Breast epithelium (tissue), 4 donors: ENCODE measurements at regions not wholly inside any gene's neighbourhood (a gene's known extent, or its start where the extent isn't known, plus 50 kb on each side); places are given as distances from the start of the nearest gene placed in this dataset.

Source experiments
- DNase-seq, 2 donors: peaks; one replicate each; pipeline ENCODE4 v3.0.0-alpha.2; 2019; ENCODE audit warnings: low spot score in 2 of 2
- H3K27ac ChIP-seq, 2 donors: fragments of 200-600 bp; sonication (generic) in 1 of 2; one replicate each; pipeline ENCODE4 v1.5.1; 2016 to 2019; ENCODE audit warnings: mild to moderate bottlenecking in 1 of 2
- H3K27me3 ChIP-seq, 2 donors: fragments of 200-600 bp; sonication (generic) in 1 of 2; one replicate each; pipeline versions ENCODE4 v1.5.1 to v1.6.0; 2017 to 2019; ENCODE audit warnings: control low read depth in 1 of 2, mild to moderate bottlenecking in 1 of 2
- H3K36me3 ChIP-seq: fragments of 200-600 bp; one replicate; pipeline ENCODE4 v1.5.1; 2019
- H3K4me1 ChIP-seq, 2 donors: fragments of 200-600 bp; sonication (generic); one replicate each; pipeline ENCODE4 v1.5.1; 2016 to 2019; ENCODE audit warnings: control low read depth in 1 of 2
- H3K4me3 ChIP-seq, 3 donors: fragments of 200-600 bp; sonication (generic); 1 replicate in 2 of 3; 2 replicates in 1 of 3; pipeline ENCODE4 v1.5.1; 2016 to 2019; ENCODE audit warnings: mild to moderate bottlenecking in 3 of 3, moderate library complexity in 2 of 3
- H3K9me3 ChIP-seq, 2 donors: fragments of 200-600 bp; sonication (generic) in 1 of 2; one replicate each; pipeline ENCODE4 v1.5.1; 2016 to 2019; ENCODE audit warnings: control low read depth in 1 of 2
- POLR2A ChIP-seq: fragments of 450-650 bp; IDR thresholded peaks from one replicate; pipeline ENCODE4 v1.6.1; 2016; ENCODE audit warnings: antibody characterized with exemption, mild to moderate bottlenecking, moderate library complexity
- POLR2AphosphoS5 ChIP-seq, 3 donors: sonication (generic); formaldehyde crosslinking; IDR thresholded peaks; one replicate each; pipeline ENCODE4 v1.6.1; 2017; ENCODE audit warnings: antibody characterized with exemption in 3 of 3
- intact Hi-C: fragments of 100-400 bp; cut with DNase I; formaldehyde crosslinking; loops from one replicate; pipeline ENCODE4 v1.15.1; 2023; ENCODE audit warnings: low total_unique reads
- TF ChIP-seq, protein P1 (sequence below), 3 donors: fragments of 450-650 bp; IDR thresholded peaks; one replicate each; pipeline ENCODE4 v1.5.1; 2016 to 2017; ENCODE audit warnings: antibody characterized with exemption in 3 of 3, mild to moderate bottlenecking in 3 of 3, moderate library complexity in 3 of 3

DNA sequence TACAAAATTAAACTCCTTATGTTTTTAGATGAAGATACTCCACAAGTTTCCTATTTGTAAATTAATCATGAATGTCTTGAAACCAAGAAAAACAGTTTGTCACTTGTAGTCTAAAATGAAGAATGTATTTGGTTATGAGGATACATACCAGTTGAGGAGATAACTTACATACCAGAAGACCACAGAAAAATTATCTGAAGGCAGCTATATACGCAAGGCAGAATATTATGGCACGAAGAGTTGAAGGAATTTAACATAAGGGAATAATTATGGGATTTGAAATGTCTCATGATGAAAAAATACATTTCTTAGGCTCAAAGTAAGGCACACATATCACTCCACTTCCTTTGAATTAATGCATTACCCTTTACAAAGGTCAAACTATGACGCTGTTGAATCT lies 73.3 kb downstream of the IFI44 start:
- TF ChIP-seq, protein P1, sequence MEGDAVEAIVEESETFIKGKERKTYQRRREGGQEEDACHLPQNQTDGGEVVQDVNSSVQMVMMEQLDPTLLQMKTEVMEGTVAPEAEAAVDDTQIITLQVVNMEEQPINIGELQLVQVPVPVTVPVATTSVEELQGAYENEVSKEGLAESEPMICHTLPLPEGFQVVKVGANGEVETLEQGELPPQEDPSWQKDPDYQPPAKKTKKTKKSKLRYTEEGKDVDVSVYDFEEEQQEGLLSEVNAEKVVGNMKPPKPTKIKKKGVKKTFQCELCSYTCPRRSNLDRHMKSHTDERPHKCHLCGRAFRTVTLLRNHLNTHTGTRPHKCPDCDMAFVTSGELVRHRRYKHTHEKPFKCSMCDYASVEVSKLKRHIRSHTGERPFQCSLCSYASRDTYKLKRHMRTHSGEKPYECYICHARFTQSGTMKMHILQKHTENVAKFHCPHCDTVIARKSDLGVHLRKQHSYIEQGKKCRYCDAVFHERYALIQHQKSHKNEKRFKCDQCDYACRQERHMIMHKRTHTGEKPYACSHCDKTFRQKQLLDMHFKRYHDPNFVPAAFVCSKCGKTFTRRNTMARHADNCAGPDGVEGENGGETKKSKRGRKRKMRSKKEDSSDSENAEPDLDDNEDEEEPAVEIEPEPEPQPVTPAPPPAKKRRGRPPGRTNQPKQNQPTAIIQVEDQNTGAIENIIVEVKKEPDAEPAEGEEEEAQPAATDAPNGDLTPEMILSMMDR (IDR thresholded peaks at IDR 0.05), result no peak
- TF ChIP-seq POLR2A, result no peak
- TF ChIP-seq POLR2AphosphoS5 (IDR thresholded peaks at IDR 0.05), result no peak
- DNase-seq, result no peak
- Histone ChIP-seq H3K9me3 (no peaks in the 10 kb centered on the region), H3K4me3 (no peak overlapping the region), H3K27me3 (no peaks in the 10 kb centered on the region), H3K27ac (no peak overlapping the region), H3K4me1 (no peaks in the 10 kb centered on the region), H3K36me3 (no peaks in the 10 kb centered on the region)
- intact Hi-C loops, result no loop called here

DNA sequence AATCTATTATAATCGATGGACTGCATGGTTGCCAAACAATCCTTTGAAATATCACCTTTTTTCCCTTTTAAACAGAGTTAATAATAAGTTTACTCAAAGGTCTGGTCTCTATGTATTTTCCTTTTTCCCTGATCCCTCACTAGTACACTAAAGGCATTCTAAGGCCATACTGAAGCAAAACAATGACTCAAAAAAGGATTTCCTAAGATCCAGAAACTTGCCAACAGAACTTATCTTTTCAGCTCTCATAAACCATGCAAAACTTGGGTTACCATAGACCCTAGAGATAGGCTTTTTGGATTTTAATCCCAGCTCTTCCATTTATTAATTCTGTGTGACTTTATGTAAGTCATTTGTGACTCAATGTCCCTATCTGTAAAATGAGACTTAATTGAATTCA lies 77.1 kb downstream of the IFI44 start:
- H3K4me3 ChIP-seq, result no peak overlapping the region
- intact Hi-C loops, result no loop called here
- H3K9me3 ChIP-seq, result no peaks in the 10 kb centered on the region
- H3K36me3 ChIP-seq, result no peaks in the 10 kb centered on the region
- no peaks in the 10 kb centered on the region for H3K4me1 ChIP-seq
- H3K27me3 ChIP-seq, result no peaks in the 10 kb centered on the region
- no peak for DNase-seq
- no peak overlapping the region for H3K27ac ChIP-seq
- TF ChIP-seq, protein P1 (IDR thresholded peaks at IDR 0.05), result no peak
- TF ChIP-seq POLR2A (no peak), POLR2AphosphoS5 (IDR thresholded peaks at IDR 0.05) (no peak)

- no peaks in the 10 kb centered on the region for H3K4me1 ChIP-seq
- TF ChIP-seq POLR2A (no peak), POLR2AphosphoS5 (IDR thresholded peaks at IDR 0.05) (no peak)
- TF ChIP-seq, protein P1 (IDR thresholded peaks at IDR 0.05), result no peak
- DNase-seq, result no peak
- H3K9me3 ChIP-seq, result no peaks in the 10 kb centered on the region
- H3K27ac ChIP-seq, result no peak overlapping the region
- intact Hi-C loops, result no loop called here
- H3K4me3 ChIP-seq, result no peak overlapping the region
- no peaks in the 10 kb centered on the region for H3K36me3 ChIP-seq
- H3K27me3 ChIP-seq, result no peaks in the 10 kb centered on the region
Measured at GRCh38 chr1:78728359-78728758, 78.7 kb downstream of the IFI44 start.

DNA sequence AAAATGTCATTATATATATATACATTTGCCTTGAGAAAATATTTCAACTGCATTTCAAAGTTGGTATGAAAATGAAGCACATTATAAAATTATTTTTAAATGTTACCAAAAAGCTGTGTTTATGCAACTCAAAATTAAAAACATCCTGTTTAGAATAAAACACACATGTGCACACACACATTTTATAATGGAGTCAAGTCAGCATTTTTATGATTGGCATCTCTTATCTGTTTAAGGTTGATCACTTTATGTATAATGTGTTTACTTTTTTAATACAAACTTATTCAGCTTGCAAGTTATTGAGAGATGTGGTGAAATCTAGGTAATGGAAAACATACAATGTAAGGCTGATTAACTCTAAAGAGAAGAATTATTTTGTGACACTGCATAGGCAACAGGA lies 80.4 kb downstream of the IFI44 start:
- TF ChIP-seq POLR2AphosphoS5 (IDR thresholded peaks at IDR 0.05), result no peak
- H3K4me3 ChIP-seq, result no peak overlapping the region
- H3K27me3 ChIP-seq, result no peaks in the 10 kb centered on the region
- H3K27ac ChIP-seq, result no peak overlapping the region
- no peaks in the 10 kb centered on the region for H3K9me3 ChIP-seq
- H3K4me1 ChIP-seq, result no peaks in the 10 kb centered on the region
- intact Hi-C loops, result no loop called here
- no peak for DNase-seq
- no peaks in the 10 kb centered on the region for H3K36me3 ChIP-seq

GRCh38 chr1:78731674-78732073 lies 82.0 kb downstream of the IFI44 start:
- intact Hi-C loops, result no loop called here
- Histone ChIP-seq H3K27me3 (no peaks in the 10 kb centered on the region), H3K9me3 (no peaks in the 10 kb centered on the region), H3K4me3 (no peak overlapping the region), H3K4me1 (no peaks in the 10 kb centered on the region), H3K36me3 (no peaks in the 10 kb centered on the region), H3K27ac (no peak overlapping the region)
- TF ChIP-seq, protein P1 (IDR thresholded peaks at IDR 0.05), result no peak
- TF ChIP-seq POLR2A (no peak), POLR2AphosphoS5 (IDR thresholded peaks at IDR 0.05) (no peak)
- DNase-seq, result no peak

DNA sequence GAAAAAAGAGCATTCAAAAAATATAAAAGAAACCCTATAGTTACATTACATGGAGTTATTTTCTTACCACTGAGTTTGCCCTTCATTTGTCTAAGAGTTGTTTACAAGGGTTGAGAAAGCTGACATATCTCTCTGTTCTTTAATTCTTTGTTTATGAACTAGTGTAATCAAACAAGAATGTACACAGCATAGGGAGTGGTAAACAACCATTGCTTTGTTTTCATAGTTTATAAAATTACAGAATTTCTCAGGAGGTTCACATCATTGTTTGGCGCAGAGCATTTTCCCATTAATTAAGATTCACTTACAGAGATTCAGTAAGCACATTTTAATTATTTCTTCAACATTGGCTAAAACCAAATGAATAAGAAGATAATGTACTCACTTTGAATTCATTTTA lies 87.6 kb downstream of the IFI44 start:
- Histone ChIP-seq H3K27ac (no peak overlapping the region), H3K27me3 (no peaks in the 10 kb centered on the region), H3K9me3 (no peaks in the 10 kb centered on the region), H3K4me1 (no peaks in the 10 kb centered on the region), H3K36me3 (no peaks in the 10 kb centered on the region), H3K4me3 (no peak overlapping the region)
- TF ChIP-seq, protein P1 (IDR thresholded peaks at IDR 0.05), result no peak
- no peak for TF ChIP-seq POLR2A
- intact Hi-C loops, result no loop called here
- no peak for DNase-seq
